Fibroblast of the aortic adventitia (primary cell): ENCODE measurements at regions not wholly inside any gene's neighbourhood (a gene's known extent, or its start where the extent isn't known, plus 50 kb on each side); places are given as distances from the start of the nearest gene placed in this dataset.
"Not testable (repeated sequence)": the region's sequence is repeated elsewhere in the genome, so short reads cannot be mapped to it uniquely, and the experiment has no call there.

ENCODE experiments used
- DNase-seq: peaks from one replicate; pipeline ENCODE4 v3.0.0-alpha.2; 2010; ENCODE audit warnings: low read depth
- H3K4me3 ChIP-seq: 2 replicates; pipeline ENCODE4 v1.5.1; 2011; ENCODE audit warnings: low read depth, mild to moderate bottlenecking, control low read depth, low read length, moderate library complexity
- TF ChIP-seq, protein P1 (sequence below): IDR thresholded peaks from 2 replicates; pipeline ENCODE4 v1.5.1; 2011; ENCODE audit warnings: mild to moderate bottlenecking, low read length, control low read depth, inconsistent platforms; ENCODE audit not compliant: insufficient read depth

DNA sequence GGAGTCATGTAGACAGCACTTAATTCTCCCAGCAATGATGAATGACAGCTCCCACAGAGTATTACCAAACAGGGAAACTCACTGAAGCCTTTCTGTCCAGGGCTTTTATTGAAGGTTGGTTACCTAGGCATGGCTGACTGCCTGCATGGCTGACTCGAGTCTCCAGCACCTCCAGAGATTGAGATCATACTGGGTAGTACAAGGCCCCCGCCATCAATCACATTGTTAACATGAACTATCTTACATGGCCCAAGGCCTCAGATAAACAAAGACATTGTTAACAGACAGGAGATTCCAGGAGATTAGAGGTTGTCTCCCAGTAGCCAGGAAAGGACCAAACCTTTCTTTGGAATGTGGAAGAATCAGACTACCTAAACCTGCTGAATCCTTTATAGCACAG, 128.3 kb upstream of the LSM14A start:
- TF ChIP-seq, protein P1, sequence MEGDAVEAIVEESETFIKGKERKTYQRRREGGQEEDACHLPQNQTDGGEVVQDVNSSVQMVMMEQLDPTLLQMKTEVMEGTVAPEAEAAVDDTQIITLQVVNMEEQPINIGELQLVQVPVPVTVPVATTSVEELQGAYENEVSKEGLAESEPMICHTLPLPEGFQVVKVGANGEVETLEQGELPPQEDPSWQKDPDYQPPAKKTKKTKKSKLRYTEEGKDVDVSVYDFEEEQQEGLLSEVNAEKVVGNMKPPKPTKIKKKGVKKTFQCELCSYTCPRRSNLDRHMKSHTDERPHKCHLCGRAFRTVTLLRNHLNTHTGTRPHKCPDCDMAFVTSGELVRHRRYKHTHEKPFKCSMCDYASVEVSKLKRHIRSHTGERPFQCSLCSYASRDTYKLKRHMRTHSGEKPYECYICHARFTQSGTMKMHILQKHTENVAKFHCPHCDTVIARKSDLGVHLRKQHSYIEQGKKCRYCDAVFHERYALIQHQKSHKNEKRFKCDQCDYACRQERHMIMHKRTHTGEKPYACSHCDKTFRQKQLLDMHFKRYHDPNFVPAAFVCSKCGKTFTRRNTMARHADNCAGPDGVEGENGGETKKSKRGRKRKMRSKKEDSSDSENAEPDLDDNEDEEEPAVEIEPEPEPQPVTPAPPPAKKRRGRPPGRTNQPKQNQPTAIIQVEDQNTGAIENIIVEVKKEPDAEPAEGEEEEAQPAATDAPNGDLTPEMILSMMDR, result no peak
- no peak overlapping the region for H3K4me3 ChIP-seq
- no peak for DNase-seq

DNA sequence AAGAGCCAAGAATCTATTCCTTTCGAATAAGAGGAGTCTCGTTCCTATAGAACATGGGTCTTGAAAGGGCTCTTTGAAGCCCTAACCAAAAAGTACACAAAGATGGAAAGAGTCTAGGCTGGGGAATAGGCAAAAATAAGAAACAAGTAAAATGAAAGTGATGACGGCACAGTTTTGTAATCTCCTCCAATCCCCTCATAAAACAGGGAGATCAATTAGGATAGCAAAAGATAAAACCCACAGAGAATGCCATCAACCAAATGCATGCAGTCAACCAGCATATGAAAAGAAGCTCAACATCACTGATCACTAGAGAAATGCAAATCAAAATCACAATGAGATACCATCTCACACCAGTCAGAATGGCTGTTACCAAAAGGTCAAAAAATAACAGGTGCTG, 122.4 kb upstream of the LSM14A start:
- TF ChIP-seq, protein P1, result no peak
- no peak for DNase-seq
- no peak overlapping the region for H3K4me3 ChIP-seq

DNA sequence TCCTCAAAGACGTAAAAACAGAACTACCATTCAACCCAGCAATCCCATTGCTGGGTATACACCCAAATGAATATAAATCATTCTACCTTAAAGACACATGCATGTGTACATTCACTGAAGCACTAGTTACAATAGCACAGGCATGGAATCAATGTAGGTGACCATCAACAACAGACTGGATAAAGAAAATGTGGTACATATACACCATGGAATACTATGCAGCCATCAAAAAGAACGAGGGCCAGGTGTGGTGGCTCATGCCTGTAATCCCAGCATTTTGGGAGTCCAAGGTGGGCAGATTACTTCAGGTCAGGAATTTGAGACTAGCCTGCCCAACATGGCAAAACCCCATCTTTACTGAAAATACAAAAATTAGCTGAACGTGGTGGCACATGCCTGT, 121.9 kb upstream of the LSM14A start:
- DNase-seq, H3K4me3 ChIP-seq: not testable (repeated sequence)

DNA sequence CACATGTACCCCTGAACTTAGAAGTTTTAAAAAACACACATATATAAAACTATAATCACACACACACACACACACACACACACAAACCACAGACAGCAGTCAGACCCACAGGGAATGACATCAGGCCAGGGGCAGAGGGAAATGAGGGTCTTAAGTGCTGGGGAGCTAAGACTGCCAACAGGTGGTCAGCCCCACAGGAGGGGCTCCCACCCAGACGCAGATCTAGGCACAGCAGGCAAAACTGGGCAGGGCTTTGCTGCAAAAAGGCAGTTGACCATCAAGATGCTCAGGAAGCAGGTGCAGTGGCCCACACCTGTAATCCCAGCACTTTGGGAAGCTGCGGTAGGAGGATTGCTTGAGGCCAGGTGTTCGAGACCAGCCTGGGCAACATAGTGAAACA, 121.0 kb upstream of the LSM14A start:
- DNase-seq, result no peak
- TF ChIP-seq, protein P1, result no peak
- no peak overlapping the region for H3K4me3 ChIP-seq

DNA sequence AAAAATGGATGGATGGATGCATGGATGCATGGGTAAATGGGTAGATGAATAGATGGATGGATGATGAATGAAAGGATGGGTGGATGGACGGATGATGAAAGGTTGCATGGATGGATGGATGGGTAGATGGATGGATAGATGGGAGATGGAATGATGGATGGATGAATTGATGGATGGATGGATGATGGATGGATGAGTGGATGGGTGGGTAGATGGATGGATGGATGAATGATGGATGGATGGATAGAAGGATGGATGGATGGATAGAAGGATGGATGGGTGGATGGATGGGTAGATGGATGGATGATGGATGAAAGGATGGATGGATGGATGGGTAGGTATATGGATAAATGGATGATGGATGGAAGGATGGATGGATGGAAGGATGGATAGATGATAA, 115.1 kb upstream of the LSM14A start:
- no peak for DNase-seq
- TF ChIP-seq, protein P1, result no peak
- no peak overlapping the region for H3K4me3 ChIP-seq

DNA sequence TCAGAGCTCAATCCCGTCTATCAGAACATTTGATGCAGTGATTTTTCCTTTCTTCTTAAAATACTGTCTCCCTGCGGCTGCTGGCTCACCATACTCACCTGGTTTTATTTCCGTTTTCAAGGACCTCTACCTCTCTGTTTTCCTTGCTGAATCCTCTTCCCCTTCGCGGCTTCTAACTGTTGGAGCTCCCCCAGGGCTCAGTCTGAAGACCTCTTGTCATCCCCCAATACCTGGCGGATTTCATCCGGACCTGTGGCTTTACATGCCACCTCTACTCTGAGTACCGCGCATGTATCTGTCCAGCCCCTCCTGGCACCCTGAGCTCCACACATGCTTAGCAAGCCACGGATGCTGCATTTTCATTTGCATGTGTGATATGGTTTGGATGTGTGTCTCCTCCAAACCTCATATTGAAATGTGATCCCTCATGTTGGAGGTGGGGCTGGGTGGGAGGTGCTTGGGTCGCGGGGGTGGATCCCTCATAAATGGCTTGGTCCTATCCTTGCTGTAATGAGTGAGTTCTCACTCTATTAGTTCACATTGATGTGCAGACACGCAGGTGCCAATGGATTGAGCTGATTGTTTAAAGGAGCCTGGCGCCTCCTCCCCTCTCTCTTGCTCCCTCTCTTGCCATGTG, 106.2 kb upstream of the LSM14A start:
- TF ChIP-seq, protein P1, result no peak
- no peak for DNase-seq
- no peak overlapping the region for H3K4me3 ChIP-seq

DNA sequence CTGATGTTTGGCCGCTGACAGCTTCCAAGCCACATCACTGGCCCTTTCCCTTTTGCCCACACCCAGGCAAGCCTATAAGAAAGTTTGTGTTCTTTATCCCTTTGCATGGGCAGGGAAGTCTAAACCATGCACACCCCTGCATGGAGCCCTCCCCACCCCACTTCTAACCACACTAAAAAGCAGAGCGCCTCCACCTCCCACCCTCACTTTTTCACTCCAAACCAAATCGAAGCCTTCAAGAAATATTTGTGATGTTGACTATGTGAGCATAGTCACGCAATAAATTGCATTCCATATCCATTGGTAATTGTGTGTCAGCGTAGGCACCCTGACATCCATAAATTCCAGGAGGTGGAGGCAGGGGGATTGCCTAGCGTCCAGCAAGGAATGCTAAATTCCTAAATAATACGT, 104.4 kb upstream of the LSM14A start:
- TF ChIP-seq, protein P1, result no peak

More for the DNA sequence above, 104.4 kb upstream of the LSM14A start:
- no peak overlapping the region for H3K4me3 ChIP-seq
- no peak for DNase-seq
